Nephron progenitor cell (in vitro differentiated cells): ENCODE measurements at regions not wholly inside any gene's neighbourhood (a gene's known extent, or its start where the extent isn't known, plus 50 kb on each side); places are given as distances from the start of the nearest gene placed in this dataset.

Experiments used
- DNase-seq: peaks from one replicate; pipeline ENCODE4 v3.0.0; 2021
- H3K27ac Mint-ChIP-seq: 2 replicates; pipeline ENCODE4 v1.8.0; 2021; ENCODE audit warnings: mild to moderate bottlenecking, moderate library complexity, mixed read lengths
- H3K27me3 Mint-ChIP-seq: 2 replicates; pipeline ENCODE4 v1.8.0; 2021; ENCODE audit warnings: mild to moderate bottlenecking, low read depth, mixed read lengths; ENCODE audit not compliant: poor library complexity
- H3K36me3 Mint-ChIP-seq: 2 replicates; pipeline ENCODE4 v1.8.0; 2021; ENCODE audit warnings: low read depth, mixed read lengths
- H3K4me1 Mint-ChIP-seq: 2 replicates; pipeline ENCODE4 v1.8.0; 2021; ENCODE audit warnings: mixed read lengths
- H3K4me3 Mint-ChIP-seq: 2 replicates; pipeline ENCODE4 v1.8.0; 2021; ENCODE audit warnings: mild to moderate bottlenecking, moderate library complexity, mixed read lengths
- H3K9me3 Mint-ChIP-seq: 2 replicates; pipeline ENCODE4 v1.8.0; 2021; ENCODE audit warnings: mild to moderate bottlenecking, moderate library complexity, mixed read lengths
- TF ChIP-seq, protein P1 (sequence below): fragments of 200-600 bp; sonication (generic); IDR thresholded peaks from 2 replicates; pipeline ENCODE4 v1.5.0; 2021; ENCODE audit warnings: antibody characterized with exemption

DNA sequence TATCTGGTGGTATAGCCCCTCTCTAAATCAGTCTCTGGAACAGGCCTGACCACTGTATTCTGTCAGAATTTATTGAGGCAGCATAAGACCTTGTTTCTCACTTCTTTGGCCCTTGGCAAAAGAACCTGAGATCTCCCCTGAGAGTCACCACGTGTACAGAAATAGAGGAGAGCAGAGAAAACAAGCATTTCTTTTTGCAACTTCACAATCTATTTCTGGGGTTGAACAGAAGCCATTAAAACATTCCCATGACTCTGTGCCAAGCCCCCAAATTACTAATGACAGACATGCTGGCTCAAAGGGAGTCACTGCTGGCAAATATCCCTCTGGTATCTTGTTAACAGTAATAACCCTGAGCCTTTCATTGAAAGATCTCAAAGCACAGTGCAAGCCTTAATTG is 395.3 kb downstream of the MAFB start:
- no peak for DNase-seq
- H3K36me3 Mint-ChIP-seq, result no peaks in the 10 kb centered on the region
- H3K9me3 Mint-ChIP-seq, result no peaks in the 10 kb centered on the region
- H3K4me3 Mint-ChIP-seq, result no peak overlapping the region
- TF ChIP-seq, protein P1, sequence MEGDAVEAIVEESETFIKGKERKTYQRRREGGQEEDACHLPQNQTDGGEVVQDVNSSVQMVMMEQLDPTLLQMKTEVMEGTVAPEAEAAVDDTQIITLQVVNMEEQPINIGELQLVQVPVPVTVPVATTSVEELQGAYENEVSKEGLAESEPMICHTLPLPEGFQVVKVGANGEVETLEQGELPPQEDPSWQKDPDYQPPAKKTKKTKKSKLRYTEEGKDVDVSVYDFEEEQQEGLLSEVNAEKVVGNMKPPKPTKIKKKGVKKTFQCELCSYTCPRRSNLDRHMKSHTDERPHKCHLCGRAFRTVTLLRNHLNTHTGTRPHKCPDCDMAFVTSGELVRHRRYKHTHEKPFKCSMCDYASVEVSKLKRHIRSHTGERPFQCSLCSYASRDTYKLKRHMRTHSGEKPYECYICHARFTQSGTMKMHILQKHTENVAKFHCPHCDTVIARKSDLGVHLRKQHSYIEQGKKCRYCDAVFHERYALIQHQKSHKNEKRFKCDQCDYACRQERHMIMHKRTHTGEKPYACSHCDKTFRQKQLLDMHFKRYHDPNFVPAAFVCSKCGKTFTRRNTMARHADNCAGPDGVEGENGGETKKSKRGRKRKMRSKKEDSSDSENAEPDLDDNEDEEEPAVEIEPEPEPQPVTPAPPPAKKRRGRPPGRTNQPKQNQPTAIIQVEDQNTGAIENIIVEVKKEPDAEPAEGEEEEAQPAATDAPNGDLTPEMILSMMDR, result no peak
- peaks cover 12% of the 10 kb centered on the region for H3K27me3 Mint-ChIP-seq
- H3K4me1 Mint-ChIP-seq, result peaks cover 37% of the 10 kb centered on the region
- H3K27ac Mint-ChIP-seq, result peak overlapping the region; percentile 54

DNA sequence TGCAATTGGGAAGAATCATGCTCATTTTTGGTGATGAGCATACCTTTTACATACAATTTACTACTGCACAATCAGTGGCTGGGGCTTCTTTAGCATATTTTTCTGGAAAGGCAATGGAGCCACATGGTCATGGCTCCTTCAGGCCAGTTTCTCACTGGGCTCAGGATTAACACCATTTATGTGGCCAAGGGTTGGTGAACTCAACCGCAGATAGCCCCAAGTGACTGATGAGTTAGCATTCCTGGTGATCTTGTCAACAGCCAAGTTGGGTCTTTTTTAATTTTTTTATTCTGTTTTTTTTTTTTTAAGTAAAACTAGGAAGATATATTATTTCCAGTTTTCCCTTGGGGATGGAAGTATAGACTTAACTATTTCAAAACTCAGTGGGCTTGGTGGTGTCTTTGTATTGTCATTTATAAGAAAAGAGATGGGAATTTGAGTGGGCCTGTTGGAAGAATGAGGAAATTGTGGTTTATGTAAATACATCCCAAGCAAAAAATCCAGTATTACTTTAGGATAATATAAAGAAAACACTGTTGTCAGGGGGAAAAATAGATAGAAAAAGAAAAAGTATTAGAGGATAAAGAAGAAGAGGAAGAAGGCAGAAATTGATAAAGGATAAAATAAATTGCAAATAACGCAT is 397.4 kb downstream of the MAFB start:
- no peak overlapping the region for H3K4me3 Mint-ChIP-seq
- no peak for DNase-seq

DNA sequence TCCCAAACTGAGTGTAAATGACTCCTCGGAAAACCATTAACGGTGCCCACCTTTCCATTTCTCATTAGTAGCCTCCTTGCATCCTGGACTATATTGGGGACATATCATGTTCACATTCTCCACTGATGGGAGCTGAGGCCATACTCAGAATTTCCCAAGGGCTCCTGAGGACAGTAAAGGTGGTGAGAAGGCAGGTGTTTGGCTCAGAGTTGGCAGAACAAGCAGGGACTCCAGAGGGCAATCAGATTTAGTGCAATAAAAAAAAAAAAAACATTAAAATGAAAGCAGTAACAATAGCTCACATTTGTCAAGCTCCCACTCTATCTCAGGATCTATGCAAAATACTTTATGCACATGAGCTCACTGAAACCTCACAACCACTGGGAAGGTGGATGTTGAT is 401.4 kb downstream of the MAFB start:
- Mint-ChIP-seq H3K27ac (no peak overlapping the region), H3K9me3 (no peaks in the 10 kb centered on the region), H3K27me3 (peaks cover 8% of the 10 kb centered on the region), H3K36me3 (no peaks in the 10 kb centered on the region), H3K4me1 (peaks cover 49% of the 10 kb centered on the region), H3K4me3 (no peak overlapping the region)
- no peak for DNase-seq
- TF ChIP-seq, protein P1, result no peak

More for the DNA sequence above, 397.4 kb downstream of the MAFB start:
- H3K27ac Mint-ChIP-seq, result no peak overlapping the region
- no peaks in the 10 kb centered on the region for H3K9me3 Mint-ChIP-seq
- peaks cover 57% of the 10 kb centered on the region for H3K4me1 Mint-ChIP-seq
- H3K36me3 Mint-ChIP-seq, result no peaks in the 10 kb centered on the region
- TF ChIP-seq, protein P1, result no peak
- H3K27me3 Mint-ChIP-seq, result peaks cover 15% of the 10 kb centered on the region

DNA sequence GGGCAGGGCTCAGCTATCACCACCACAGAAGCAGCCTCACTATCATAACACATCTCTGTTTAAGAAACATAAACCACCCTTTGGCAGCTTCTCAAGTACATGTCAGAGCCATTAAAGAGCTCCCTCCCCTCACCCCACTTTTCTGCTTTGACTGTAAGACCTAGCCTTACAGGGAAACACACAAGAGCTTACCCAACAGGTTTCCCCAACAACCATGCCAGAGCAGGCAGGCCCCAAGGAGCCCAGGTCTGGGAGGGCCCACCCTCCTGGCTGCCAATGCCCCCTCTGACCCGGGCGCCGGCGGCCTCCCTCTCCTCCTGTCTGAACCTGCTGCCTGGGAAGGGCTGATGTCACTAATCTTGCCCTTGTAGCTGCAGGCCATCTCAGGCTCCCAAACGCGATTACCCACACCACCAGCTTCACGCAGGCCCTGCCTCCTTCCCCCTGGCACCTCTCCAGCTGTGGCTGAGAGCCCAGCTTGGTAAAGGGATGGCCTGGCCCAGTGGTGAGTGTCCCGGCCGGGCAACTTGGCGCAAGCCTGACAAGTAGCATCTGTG is 402.0 kb downstream of the MAFB start:
- Mint-ChIP-seq H3K4me3 (no peak overlapping the region), H3K36me3 (no peaks in the 10 kb centered on the region), H3K27me3 (peaks cover 8% of the 10 kb centered on the region), H3K9me3 (no peaks in the 10 kb centered on the region), H3K27ac (no peak overlapping the region), H3K4me1 (peaks cover 47% of the 10 kb centered on the region)
- TF ChIP-seq, protein P1, result no peak
- DNase-seq, result no peak

DNA sequence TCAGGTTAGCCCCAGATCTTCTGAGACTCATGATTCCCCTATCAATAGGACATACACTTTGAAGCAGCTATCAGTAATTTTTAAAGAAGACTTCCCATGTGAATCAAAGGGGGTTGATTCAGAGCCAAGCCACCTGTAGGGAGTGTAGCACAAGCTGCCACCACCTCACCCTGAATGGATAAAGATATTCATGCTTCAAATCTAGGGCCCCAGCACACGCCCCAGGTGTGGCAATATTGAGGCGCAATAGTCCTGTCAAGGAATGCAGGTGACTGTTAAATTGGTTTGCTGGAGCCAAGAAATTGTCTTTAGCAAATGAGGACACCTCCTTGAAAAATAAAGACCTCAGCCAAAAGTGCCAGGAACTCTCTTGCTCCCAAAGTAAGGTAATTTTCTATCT is 404.4 kb downstream of the MAFB start:
- Mint-ChIP-seq H3K27ac (no peak overlapping the region), H3K36me3 (no peaks in the 10 kb centered on the region), H3K4me1 (peaks cover 59% of the 10 kb centered on the region)

More for the DNA sequence above, 404.4 kb downstream of the MAFB start:
- Mint-ChIP-seq H3K4me3 (no peak overlapping the region), H3K9me3 (no peaks in the 10 kb centered on the region), H3K27me3 (peaks cover 3% of the 10 kb centered on the region)
- TF ChIP-seq, protein P1, result no peak
- no peak for DNase-seq
